Endothelial cell of umbilical vein (primary cell): ENCODE measurements at regions not wholly inside any gene's neighbourhood (a gene's known extent, or its start where the extent isn't known, plus 50 kb on each side); places are given as distances from the start of the nearest gene placed in this dataset.

Experiments
- BruUV-seq: library from RNA; stranded (reverse); fragments of 400-500 nt; replicated peaks from 2 replicates; lab custom pipeline; 2021; lab: Mats Ljungman, UMichigan
- CTCF ChIA-PET: fragments of 300-600, 350-600 bp; sonication (Branson Sonifier 250); formaldehyde crosslinking; loops from one replicate; lab custom pipeline; 2021; ENCODE audit warnings: antibody characterized with exemption, inconsistent platforms; lab: Charles Lee
- POLR2A ChIA-PET: fragments of 300-600, 350-600 bp; sonication (Branson Sonifier 250); formaldehyde crosslinking; loops from one replicate; lab custom pipeline; 2021; ENCODE audit warnings: antibody characterized with exemption, inconsistent platforms; lab: Charles Lee
- DNase-seq: peaks from one replicate; pipeline ENCODE4 v3.0.0-alpha.2; 2011; ENCODE audit warnings: low read depth, low spot score
- FAIRE-seq: peaks from 2 replicates; lab custom pipeline; 2011; peaks lifted over from hg19 to GRCh38; lab: Jason Lieb, UNC
- H2AFZ ChIP-seq: 2 replicates; pipeline ENCODE4 v1.6.0; 2012; ENCODE audit warnings: low read depth, low read length, control low read depth, inconsistent platforms
- H3K27ac ChIP-seq: 2 replicates; pipeline ENCODE4 v1.5.1; 2011; ENCODE audit warnings: low read depth, mild to moderate bottlenecking, control low read depth, low read length, moderate library complexity; ENCODE audit not compliant: insufficient read depth
- H3K27me3 ChIP-seq, 2 experiments: 2 replicates each; pipeline versions ENCODE4 v1.6.0 to v1.6.1; 2011; ENCODE audit warnings: low read length in 2 of 2, mixed read lengths in 1 of 2; ENCODE audit not compliant: control insufficient read depth in 2 of 2, insufficient read depth in 2 of 2
- H3K36me3 ChIP-seq, 2 experiments: 2 replicates in 1 of 2; 3 replicates in 1 of 2; pipeline ENCODE4 v1.5.1; 2011; ENCODE audit warnings: low read length in 2 of 2, mild to moderate bottlenecking in 1 of 2, moderate library complexity in 1 of 2; ENCODE audit not compliant: control insufficient read depth in 2 of 2, insufficient read depth in 2 of 2; ENCODE audit errors: extremely low read depth in 1 of 2
- H3K4me1 ChIP-seq: 3 replicates; pipeline ENCODE4 v1.5.1; 2011; ENCODE audit warnings: mild to moderate bottlenecking, low read length; ENCODE audit not compliant: control insufficient read depth, insufficient read depth; ENCODE audit errors: extremely low read depth
- H3K4me2 ChIP-seq: 2 replicates; pipeline ENCODE4 v1.6.1; 2011; ENCODE audit warnings: low read length, control low read depth, mixed read lengths; ENCODE audit not compliant: insufficient read depth
- H3K4me3 ChIP-seq, 3 experiments: fragments of 200-600 bp in 1 of 3; sonication (generic), shearing (Covaris generic) in 1 of 3; replicated peaks in 1 of 3; 2 replicates each; pipeline ENCODE4 v1.5.1; 2011 to 2016; ENCODE audit warnings: control low read depth in 3 of 3, low read length in 3 of 3, mild to moderate bottlenecking in 2 of 3, inconsistent platforms in 1 of 3, low read depth in 1 of 3, moderate library complexity in 1 of 3; ENCODE audit not compliant: insufficient read depth in 1 of 3
- H3K79me2 ChIP-seq: 2 replicates; pipeline ENCODE4 v1.6.0; 2012; ENCODE audit warnings: low read length, inconsistent platforms; ENCODE audit not compliant: control insufficient read depth, insufficient read depth
- H3K9ac ChIP-seq: replicated peaks from 2 replicates; pipeline ENCODE3; 2011; ENCODE audit warnings: low read length, control low read depth; ENCODE audit not compliant: insufficient read depth; ENCODE audit errors: extremely low read depth
- H3K9me1 ChIP-seq: replicated peaks from 3 replicates; pipeline ENCODE4 v1.6.0; 2011; ENCODE audit warnings: mild to moderate bottlenecking, low read length; ENCODE audit not compliant: control insufficient read depth, insufficient read depth; ENCODE audit errors: extremely low read depth
- H3K9me3 ChIP-seq: replicated peaks from 2 replicates; pipeline ENCODE4 v1.5.1; 2012; ENCODE audit warnings: low read length, inconsistent platforms; ENCODE audit not compliant: control insufficient read depth, insufficient read depth
- H4K20me1 ChIP-seq: replicated peaks from 2 replicates; pipeline ENCODE3; 2011; ENCODE audit warnings: mild to moderate bottlenecking, low read length; ENCODE audit not compliant: control insufficient read depth, insufficient read depth; ENCODE audit errors: extremely low read depth
- CTCF ChIP-seq, 2 donors: IDR thresholded peaks; 1 replicate in 1 of 2; 2 replicates in 1 of 2; pipeline ENCODE4 v1.5.1; 2011; ENCODE audit warnings: low read length in 2 of 2, mild to moderate bottlenecking in 2 of 2, moderate library complexity in 2 of 2, control low read depth in 1 of 2, inconsistent platforms in 1 of 2, low read depth in 1 of 2; ENCODE audit not compliant: insufficient read depth in 1 of 2; ENCODE audit errors: extremely low read depth in 1 of 2
- FOS ChIP-seq: IDR thresholded peaks from 2 replicates; pipeline ENCODE4 v1.6.1; 2011; ENCODE audit warnings: mild to moderate bottlenecking, low read length, moderate library complexity, borderline replicate concordance; ENCODE audit not compliant: insufficient read depth
- JUN ChIP-seq: IDR thresholded peaks from 2 replicates; pipeline ENCODE4 v1.6.1; 2011; ENCODE audit warnings: borderline replicate concordance, low read depth; ENCODE audit not compliant: insufficient read length, insufficient read depth
- MAX ChIP-seq: IDR thresholded peaks from 2 replicates; pipeline ENCODE4 v1.6.1; 2011; ENCODE audit not compliant: insufficient read depth, insufficient read length
- MYC ChIP-seq: IDR thresholded peaks from one replicate; pipeline ENCODE4 v1.6.1; 2011; ENCODE audit warnings: mild to moderate bottlenecking, low read depth, low read length
- POLR2AphosphoS5 ChIP-seq: IDR thresholded peaks from 2 replicates; pipeline ENCODE4 v1.6.1; 2012; ENCODE audit warnings: low read depth, mild to moderate bottlenecking, control low read depth, low read length, moderate library complexity; ENCODE audit not compliant: insufficient read depth
- dilution Hi-C: fragments of 300-500 bp; cut with MboI; formaldehyde crosslinking; loops from one replicate; pipeline ENCODE4 v1.15.0; 2019; ENCODE audit warnings: low sequenced_read_pairs; ENCODE audit not compliant: extremely low pct_ligation_motif_present
- intact Hi-C: fragments of 100-400 bp; cut with micrococcal nuclease; formaldehyde crosslinking; loops from one replicate; pipeline ENCODE4 v1.10.0; 2022

GRCh38 chr11:23542816-23543215 is 682.5 kb upstream of the CCDC179 start:
- ChIA-PET POLR2A (no interaction called here), CTCF (interaction anchor here (1.6 kb wide), 2 partner anchors 429 to 844 kb away, joined by 4 to 6 read pairs; no protein-coding TSS in a partner anchor)
- no peak for DNase-seq
- Histone ChIP-seq H3K79me2 (no peaks in the 10 kb centered on the region), H4K20me1 (no peaks in the 10 kb centered on the region), H3K9me3 (no peaks in the 10 kb centered on the region), H3K9ac (no peak overlapping the region), H3K27me3 (no peaks in the 10 kb centered on the region), H3K36me3 (no peaks in the 10 kb centered on the region), H3K4me3 (no peak overlapping the region), H3K4me1 (peaks cover 7% of the 10 kb centered on the region), H3K4me2 (no peak overlapping the region), H3K9me1 (no peaks in the 10 kb centered on the region), H2AFZ (no peak overlapping the region), H3K27ac (no peak overlapping the region)
- TF ChIP-seq JUN (no peak), POLR2AphosphoS5 (no peak), MYC (no peak), FOS (no peak), CTCF (IDR thresholded peaks at IDR 0.05; ENCODE audit: extremely low read depth in 1 of 2, insufficient read depth in 1 of 2, low read depth in 1 of 2, low read length in 2 of 2) (no peak), MAX (no peak)
- FAIRE-seq, result no peak
- no TSS peak for BruUV-seq
- intact Hi-C loops, result loop anchor here (10.0 kb wide), 1 partner anchor 782 kb away; no protein-coding TSS in a partner anchor
- dilution Hi-C loops, result no loop called here
